HG03025 (cell line): ENCODE measurements at regions not wholly inside any gene's neighbourhood (a gene's known extent, or its start where the extent isn't known, plus 50 kb on each side); places are given as distances from the start of the nearest gene placed in this dataset.

Source experiments
- ATAC-seq: cut with Tn5 transposase; IDR thresholded peaks from one replicate; pipeline ENCODE4 v1.9.1; 2021; ENCODE audit warnings: mild to moderate bottlenecking, moderate library complexity; ENCODE audit not compliant: unreplicated experiment, low FRiP score

DNA sequence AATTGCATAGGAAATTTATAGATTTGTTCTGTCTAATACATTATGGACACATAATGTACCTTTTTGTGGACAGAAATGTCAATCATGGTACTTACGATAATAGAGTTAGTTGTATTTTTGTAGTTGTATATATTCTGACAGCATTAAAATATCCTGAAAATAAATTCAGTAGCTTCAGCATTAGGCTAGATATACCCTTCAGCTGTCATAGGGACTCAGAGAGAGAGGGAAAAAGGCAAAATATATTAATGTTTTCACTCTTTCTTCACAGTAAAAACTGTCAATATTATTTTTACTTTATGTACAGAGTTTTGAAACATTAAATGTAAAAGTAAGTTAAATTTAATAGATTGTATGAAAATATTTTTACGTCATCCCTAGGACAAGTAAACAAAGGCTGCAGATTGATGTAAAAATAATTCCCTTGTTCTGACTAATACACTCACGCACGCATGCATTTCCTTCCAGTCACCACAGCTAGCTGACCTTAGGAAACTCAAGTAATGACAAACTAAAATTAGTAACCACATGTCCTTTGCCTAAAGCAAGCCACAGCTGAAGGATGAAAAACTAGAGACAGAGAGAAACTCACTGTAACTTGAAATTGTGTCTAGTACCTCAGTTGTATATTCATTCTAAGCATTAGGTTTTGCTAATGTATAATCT is 104.7 kb upstream of the CARD18 start:
- ATAC-seq = no peak

DNA sequence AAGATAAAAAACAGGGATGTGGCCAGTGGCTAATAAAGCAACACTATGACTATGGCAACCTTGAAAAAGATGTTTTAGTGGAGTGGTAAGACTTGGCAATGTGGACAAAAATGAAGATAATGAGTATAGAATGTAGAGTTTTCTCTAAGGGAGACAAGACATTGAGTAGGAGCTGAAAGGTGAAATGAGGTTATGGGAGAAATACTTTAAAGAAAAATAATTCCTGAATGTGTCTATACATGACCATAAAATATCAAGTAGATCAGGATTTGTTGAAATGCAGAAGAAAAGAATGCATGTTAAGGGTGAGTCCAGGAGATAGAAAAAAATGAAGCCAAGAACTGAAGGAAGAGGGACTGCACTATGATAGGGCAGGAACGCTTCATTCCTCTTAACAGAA is 101.6 kb upstream of the CARD18 start:
- ATAC-seq = no peak

DNA sequence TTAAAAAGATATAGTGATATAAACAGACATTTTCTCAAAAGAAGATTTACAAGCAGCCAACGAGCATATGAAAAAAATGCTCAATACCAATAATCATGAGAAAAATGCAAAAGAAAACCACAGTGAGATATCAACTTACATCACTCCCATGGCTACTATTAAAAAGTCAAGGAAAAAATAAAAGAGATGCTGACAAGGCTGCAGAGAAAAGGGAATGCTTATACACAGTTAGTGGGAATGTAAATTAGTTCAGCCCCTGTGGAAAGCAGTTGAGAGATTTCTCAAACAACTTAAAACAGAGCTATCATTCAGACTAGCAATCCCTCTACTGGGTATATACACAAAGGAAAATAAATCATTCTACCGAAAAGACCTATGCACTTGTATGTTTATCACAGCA is 97.1 kb upstream of the CARD18 start:
- ATAC-seq = no peak

DNA sequence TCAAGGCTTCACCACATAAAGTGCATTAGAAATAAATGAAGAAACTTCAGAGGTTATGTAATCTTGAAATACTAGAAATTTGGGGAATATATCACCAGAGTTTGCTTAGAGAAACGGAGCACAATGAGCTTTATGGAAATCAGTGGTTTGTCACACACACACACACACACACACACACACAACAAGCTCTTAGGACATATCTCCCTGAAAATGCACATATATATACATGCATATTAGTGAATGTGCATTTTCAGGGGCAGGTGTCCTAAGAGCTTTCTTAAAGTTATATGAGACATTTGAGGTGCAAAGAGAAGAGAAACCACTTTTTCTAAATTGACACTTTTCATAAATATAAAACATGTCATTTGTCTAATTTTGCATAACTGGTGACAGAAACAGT is 93.7 kb upstream of the CARD18 start:
- ATAC-seq = no peak

DNA sequence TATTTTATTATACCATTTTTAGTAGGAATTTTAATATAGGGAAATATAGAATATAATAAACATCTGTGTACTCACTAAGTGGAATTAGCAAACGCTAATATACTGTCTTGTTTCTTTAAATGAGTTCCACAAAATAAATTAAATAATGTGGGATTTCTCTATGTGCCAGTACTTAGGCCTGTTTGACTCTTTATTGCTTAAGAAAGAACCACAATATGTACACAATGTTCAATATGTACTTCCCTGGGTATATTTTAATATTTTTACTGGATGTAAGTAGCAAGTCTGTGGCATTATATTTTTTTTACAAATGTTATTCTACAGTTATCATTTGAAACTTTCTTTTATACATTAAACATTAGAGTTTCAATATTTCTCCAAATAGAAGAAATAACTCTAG is 92.5 kb upstream of the CARD18 start:
- no peak for ATAC-seq

DNA sequence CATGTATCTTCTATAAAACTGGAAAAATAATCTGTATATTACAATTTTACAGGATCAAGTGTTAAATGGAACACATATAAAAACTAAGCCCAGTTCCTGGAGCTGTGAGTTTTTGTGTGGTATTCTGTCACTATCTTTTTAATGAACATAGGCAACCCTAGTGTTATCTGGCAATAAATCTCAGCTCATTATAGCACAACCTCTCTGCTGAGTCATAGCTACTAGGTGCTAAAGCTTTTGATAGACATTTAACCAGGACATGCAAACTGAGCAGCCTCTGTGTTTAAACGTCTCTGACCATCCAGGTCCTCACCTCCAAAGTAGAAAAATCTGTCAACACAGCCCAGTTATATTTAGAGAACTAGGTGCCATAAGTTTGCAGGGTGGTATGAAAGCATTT is 91.0 kb upstream of the CARD18 start:
- ATAC-seq = no peak

DNA sequence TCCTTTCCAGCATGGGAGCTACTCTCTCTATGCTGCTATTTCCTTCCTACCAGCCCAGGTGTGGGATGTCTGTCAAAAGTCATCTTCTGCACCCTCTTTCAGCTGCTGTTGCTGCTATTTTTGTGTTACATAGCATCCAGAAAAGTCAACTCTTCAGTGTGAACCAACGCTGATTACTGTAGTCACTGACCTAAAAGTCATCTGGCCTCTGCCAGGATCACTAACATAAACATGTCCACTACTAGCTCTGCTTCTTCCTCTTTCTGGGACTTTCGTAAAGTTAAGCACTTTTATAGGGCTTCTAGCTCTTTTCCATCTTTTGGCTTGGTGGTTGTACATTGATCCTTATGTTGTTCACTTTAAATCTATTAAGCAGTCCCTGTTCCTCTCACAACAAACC is 90.2 kb upstream of the CARD18 start:
- no peak for ATAC-seq

DNA sequence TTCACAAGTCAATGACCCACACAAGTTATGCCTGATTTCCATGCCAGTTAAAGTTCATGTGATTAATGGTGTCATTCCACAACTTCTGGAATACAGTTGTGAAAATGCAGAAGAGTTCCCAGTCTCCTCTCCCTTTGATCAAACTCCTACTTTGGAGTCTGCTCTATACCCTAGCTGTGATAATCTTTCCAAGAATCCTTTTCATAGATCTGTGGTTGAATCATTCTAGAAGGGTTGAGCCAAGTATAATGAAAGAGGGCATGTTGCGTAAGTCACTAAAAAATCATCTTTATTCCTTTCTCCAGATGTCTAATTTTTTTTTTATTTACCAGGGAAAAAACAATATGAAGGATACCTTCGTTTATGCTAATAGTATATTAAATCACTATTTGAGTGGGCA is 89.7 kb upstream of the CARD18 start:
- no peak for ATAC-seq

DNA sequence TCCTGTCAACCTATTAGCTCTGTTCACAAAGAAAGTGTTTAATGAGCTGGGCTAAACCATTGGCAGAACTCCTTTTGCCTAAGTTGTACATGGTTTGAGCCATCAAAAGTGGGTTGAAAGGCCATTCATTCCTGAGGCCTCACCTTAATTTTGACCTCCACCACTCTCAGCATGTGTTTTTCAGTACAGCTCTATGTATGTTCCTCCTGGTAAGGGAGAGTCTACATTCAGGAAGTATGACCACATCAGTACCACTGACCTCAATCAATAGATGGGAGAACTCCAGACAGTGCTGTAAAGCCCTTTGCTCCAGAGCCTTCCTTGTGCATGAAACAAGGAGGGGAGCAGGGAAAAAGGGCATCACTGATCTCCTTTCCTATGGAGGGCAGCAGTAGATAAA is 87.8 kb upstream of the CARD18 start:
- no peak for ATAC-seq

DNA sequence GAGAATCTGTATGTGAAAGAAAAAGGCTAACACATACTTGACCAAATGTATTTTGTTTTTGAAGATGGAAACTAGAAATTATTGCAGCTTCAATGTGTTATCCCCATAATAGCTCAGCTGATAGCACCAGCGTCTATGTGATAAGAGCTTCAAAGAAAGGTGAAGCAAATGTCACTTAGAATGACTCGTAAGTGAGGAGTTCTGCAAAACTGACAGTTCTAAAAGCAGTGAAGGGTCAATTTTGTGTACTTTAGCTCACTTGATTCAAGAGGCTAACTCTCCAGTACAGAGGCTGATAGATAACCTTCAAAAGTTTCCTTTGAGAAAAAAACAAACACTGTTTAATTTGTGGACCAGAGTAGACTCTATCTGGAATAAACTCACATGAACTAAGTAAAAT is 87.2 kb upstream of the CARD18 start:
- ATAC-seq = no peak

DNA sequence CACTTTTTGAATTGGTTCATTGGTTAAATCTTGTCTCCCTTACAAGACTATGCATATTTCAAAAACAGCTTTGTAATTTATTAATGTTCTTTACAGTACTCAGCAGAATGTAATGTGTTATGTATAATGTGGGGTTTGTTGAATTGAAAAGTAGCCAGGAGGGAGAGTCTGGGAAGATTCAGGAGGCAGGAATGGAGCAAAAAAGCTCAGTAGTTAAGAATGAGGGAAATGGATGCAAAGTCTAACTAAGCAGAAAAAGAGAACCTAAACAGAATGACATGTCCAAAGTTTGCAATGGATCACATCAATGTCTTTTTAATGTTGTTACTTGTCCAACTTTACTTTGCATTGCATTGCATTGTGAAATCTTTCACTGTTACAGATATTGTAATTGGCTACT is 86.5 kb upstream of the CARD18 start:
- ATAC-seq = no peak

DNA sequence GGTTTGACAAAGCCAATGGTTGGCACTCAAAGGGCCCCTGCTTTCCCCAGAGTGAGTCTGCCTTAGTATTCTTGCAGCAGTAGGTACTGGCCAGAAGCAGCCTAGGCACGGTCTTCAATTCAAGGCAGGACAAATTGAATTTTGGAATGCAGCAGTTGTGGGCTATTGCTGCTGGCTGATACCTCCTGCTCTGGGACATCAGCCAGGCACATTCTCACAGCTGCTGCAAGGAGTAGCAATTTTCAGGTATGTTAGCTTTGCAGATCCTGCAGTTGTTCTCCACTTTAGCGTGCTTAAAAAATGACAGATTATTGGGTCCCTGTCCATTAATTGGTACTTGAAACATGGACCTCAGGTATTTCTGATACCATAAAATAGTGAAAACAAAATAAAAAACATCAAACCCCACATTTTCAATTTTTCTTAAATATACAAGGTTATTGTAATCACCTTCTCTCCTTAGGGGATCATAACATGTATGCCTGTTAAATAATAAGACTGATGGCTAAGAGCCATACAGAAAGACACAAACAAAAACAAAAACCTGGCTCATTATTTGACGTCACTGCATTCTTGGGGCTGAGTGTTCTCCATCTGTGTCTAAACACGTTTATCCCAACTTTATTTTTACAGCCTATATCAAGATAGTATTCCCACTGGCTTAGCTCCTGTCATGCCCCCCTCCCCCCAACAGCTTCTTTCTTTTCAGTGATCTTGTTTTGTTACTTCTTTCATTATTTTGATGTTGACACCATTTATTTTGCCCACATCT is 85.1 kb upstream of the CARD18 start:
- no peak for ATAC-seq

DNA sequence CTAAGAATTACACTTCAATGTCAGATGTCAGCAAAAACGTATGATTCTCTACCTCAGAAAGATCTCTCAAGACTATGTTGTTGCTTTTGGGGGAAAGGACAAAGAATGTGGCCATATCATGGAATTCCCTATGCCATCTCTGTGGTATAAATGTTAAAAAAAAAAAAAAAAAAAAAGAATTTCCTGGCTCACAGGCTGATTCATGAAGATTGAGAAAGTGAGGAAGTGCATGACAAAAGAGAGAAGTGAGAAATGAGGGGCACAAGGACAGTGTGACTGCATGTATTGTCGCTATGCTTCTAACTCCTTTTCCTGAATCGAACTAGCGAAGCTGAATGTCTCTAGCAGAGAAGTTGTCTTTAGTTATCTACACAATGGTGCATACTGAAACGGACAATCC is 80.6 kb upstream of the CARD18 start:
- ATAC-seq = no peak

DNA sequence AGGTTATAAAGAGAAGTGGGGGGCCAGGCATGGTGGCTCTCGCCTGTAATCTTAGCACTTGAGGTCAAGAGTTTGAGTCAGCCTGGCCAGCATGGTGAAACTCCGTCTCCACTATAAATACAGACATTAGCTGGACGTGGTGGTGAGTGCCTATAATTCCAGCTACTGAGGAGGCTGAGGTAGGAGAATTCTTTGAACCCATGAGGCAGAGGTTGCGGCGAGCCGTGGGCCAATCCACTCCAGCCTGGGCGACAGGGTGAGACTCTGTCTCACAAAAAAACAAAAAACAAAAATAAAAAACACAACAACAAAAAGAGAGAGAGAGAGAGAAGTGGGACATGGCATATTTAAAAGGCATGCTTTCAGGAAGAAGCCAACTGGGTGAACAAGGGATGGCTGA is 80.1 kb upstream of the CARD18 start:
- no peak for ATAC-seq

DNA sequence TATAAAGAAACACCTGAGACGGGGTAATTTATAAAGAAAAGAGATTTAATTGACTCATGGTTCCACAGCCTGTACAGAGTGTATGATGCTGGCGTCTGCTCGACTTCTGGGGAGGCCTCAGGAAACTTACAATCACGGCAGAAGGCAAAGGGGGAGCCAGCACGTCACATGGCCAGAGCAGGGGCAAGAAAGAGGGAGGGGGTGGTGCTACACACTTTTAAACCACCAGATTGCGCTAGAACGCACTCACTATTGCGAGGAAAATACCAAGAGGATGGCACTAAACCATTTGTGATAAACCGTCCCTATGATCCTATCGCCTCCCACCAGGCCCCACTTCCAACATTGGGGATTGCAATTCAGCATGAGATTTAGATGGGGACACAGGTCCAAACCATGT is 79.7 kb upstream of the CARD18 start:
- ATAC-seq = no peak

DNA sequence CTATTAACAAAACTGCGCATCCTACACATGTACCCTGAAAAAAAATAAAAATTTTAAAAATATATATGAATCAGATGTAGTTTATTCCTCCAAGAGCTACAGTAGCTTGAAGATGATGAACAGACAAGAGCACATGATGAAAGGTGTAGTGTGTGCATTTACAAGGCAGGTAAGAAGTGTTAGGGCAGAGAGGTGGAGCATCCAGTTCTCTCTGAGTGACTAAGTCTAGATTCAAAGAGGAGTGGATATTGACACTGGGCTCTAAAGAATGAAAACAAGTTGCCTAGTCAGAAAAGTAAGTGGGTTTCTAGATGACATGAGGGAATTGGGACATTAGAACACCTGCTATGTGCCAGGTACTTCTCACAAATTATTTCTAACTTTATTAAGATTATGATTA is 76.0 kb upstream of the CARD18 start:
- no peak for ATAC-seq

DNA sequence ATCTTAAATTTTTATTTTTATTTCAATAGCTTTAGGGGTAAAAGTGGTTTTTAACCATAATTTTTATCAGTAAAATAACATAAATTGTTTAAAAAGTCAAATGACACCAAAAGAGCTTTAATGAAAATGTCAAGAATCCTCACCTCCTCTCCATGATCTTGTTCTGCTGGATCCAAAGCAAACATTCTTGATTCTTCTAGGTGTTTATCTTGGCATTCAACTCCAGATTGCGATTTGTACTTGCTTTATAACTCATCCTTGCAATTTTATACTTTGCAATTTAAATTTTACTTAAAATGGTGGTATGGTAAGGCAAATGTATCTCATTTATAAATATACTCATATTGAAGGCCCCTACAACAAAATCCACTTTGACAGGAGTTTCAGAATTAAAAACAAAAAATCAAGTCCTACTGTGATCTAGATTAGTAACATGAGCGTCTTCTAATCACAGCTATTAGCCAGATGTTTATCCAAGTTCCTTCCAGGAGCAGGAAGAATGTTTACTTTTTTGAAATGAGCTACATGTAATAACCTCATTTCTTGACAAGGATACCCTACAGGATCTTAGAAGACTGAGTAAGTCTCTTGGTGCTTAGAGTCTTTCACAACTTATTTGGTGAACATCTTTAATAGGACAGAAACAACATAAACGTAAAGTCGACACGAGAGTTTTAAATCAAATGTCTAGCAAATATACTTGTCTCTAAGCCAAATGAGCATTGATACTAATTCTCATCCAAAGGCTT is 72.4 kb upstream of the CARD18 start:
- no peak for ATAC-seq

DNA sequence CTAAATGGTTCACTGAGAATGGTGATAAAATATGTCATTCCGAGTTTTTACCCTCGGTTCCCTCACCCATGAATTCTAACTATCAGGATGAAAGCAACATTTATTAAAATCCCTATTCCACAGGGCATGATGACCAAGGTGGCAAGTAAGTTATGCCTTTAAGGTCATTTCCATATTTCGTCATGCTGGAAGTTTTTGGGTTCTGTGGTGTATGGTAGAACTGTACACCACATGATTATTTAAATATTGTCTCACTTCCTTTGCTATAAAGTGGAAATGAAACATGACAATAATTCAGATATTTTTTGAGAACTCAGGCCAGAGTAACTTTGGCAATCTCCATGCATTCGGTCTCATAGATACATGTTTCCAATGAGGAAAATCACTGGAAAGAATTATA is 68.5 kb upstream of the CARD18 start:
- ATAC-seq = no peak

DNA sequence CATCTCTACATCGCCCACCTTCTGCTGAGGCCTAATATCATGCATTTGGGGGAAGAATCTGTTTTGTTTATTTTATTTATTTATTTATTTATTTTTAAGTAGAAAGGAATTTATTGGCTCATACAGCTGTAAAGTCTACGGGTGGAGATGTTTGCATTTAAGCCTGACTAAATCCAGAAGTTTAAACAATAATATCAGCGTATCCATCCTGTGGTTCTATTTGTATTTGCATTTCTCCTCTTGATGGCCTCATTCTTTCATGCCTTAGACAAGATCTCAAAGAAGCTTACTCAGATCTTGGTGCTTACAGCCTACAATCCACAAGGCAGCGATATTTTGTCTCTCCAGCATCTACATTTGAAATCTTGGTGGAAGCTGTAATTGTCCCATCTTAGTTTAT is 67.1 kb upstream of the CARD18 start:
- no peak for ATAC-seq

DNA sequence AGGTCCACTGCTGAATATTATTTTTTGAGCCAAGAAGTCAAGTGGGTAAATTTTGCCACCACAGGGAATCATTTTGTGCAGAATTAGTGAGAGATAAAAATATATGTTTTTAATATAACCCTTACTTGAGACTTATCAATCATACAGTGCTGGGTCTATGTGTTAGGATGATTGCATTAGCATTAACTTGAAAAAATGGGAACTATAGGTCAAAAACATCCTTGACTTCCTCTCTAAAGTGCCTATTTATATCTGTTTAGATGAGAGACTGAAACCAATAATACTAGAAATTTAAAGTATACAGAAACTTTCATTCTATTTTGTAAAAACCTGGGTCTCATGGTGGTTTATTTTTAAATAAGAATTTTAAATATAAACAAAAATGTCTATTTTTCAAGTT is 65.1 kb upstream of the CARD18 start:
- ATAC-seq = no peak

DNA sequence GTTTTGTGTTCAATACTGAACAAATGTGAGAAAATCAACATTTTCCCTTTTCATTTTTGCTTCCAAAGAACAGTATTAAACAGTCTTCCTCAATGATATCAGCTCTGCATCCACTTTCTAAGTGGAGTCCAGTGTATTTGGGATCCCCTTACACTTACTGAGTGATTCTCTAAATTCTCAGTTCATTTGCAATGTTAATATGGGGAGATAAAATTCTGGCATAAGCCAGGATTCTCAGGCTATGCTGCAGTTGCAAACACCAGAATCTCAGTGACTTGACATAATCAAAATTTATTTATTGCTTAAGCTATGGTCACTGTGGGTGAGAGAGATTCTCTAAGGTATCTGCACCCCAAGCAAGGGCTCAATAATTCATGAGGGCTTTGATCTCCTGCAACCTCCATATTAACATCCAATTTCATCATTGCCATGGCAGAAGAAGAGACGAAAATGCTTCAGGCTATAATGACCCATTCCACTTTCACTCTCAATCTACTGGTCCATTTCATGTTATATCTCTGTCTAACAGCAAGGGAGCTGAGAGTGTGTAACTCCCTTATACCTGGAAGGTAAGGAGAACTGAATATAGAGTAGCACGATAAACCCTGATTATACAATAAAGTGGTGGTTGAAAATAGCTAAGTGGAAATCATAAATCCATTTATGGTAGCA is 64.1 kb upstream of the CARD18 start:
- ATAC-seq = no peak
